WTC11 (cell line): ENCODE measurements at regions not wholly inside any gene's neighbourhood (a gene's known extent, or its start where the extent isn't known, plus 50 kb on each side); places are given as distances from the start of the nearest gene placed in this dataset.

Source experiments
- ATAC-seq: fragments of 200-7000 bp; cut with Tn5 transposase; 2 replicates; pipeline ENCODE4 v1.10.0; 2021; ENCODE audit warnings: mild to moderate bottlenecking, moderate library complexity
- CTCF ChIA-PET: fragments of 300-600 bp; sonication (Branson Sonifier 250); formaldehyde crosslinking; loops from one replicate; lab custom pipeline; 2021; ENCODE audit warnings: antibody characterized with exemption; lab: Charles Lee
- POLR2A ChIA-PET: fragments of 350-600 bp; sonication (Branson Sonifier 250); formaldehyde crosslinking; loops from one replicate; lab custom pipeline; 2021; ENCODE audit warnings: antibody characterized with exemption; lab: Charles Lee
- DNase-seq: peaks from one replicate; pipeline ENCODE4 v3.0.0; 2021; ENCODE audit warnings: low spot score
- H3K27ac Mint-ChIP-seq: 2 replicates; pipeline ENCODE4 v1.8.0; 2021; ENCODE audit warnings: mixed read lengths
- H3K27me3 Mint-ChIP-seq: 2 replicates; pipeline ENCODE4 v1.8.0; 2021; ENCODE audit warnings: low read depth, mild to moderate bottlenecking, moderate library complexity, mixed read lengths
- H3K36me3 Mint-ChIP-seq: 2 replicates; pipeline ENCODE4 v1.8.0; 2021; ENCODE audit warnings: mixed read lengths
- H3K4me1 Mint-ChIP-seq: 2 replicates; pipeline ENCODE4 v1.8.0; 2022; ENCODE audit warnings: mixed read lengths
- H3K4me3 Mint-ChIP-seq: 2 replicates; pipeline ENCODE4 v1.8.0; 2021; ENCODE audit warnings: mild to moderate bottlenecking, moderate library complexity, mixed read lengths
- H3K9me3 Mint-ChIP-seq: 2 replicates; pipeline ENCODE4 v1.8.0; 2021; ENCODE audit warnings: mixed read lengths
- ELF4 ChIP-seq: sonication (generic); formaldehyde crosslinking; IDR thresholded peaks from 2 replicates; pipeline ENCODE4 v1.8.1; 2022; ENCODE audit warnings: low read depth, mild to moderate bottlenecking, moderate library complexity, missing genetic modification reagents
- ETV6 ChIP-seq: sonication (generic); formaldehyde crosslinking; IDR thresholded peaks from 2 replicates; pipeline ENCODE4 v1.8.1; 2022; ENCODE audit warnings: mild to moderate bottlenecking, missing genetic modification reagents
- FOXJ3 ChIP-seq: sonication (generic); formaldehyde crosslinking; IDR thresholded peaks from 2 replicates; pipeline ENCODE4 v1.9.0; 2021; ENCODE audit warnings: missing genetic modification reagents, mild to moderate bottlenecking, borderline replicate concordance
- GRHL2 ChIP-seq: fragments of 250-450 bp; sonication (Bioruptor Pico); IDR thresholded peaks from 2 replicates; pipeline ENCODE4 v1.8.0; 2022; ENCODE audit warnings: mild to moderate bottlenecking, moderate library complexity; ENCODE audit not compliant: insufficient replicate concordance, severe bottlenecking
- JAZF1 ChIP-seq: fragments of 250-450 bp; sonication (Bioruptor Pico); IDR thresholded peaks from 2 replicates; pipeline ENCODE4 v1.9.0; 2021; ENCODE audit warnings: moderate library complexity, mild to moderate bottlenecking, inconsistent platforms
- RORB ChIP-seq: fragments of 250-450 bp; sonication (Bioruptor Pico); IDR thresholded peaks from 2 replicates; pipeline ENCODE4 v1.9.0; 2021; ENCODE audit warnings: mild to moderate bottlenecking
- SMAD3 ChIP-seq: sonication (generic); formaldehyde crosslinking; IDR thresholded peaks from 2 replicates; pipeline ENCODE4 v1.8.0; 2022; ENCODE audit warnings: missing genetic modification reagents, mild to moderate bottlenecking, borderline replicate concordance
- ZBTB21 ChIP-seq: sonication (generic); formaldehyde crosslinking; IDR thresholded peaks from 2 replicates; pipeline ENCODE4 v1.8.1; 2023; ENCODE audit warnings: mild to moderate bottlenecking, missing genetic modification reagents, borderline replicate concordance
- ZNF232 ChIP-seq: sonication (generic); formaldehyde crosslinking; IDR thresholded peaks from 2 replicates; pipeline ENCODE4 v1.8.0; 2022; ENCODE audit warnings: mild to moderate bottlenecking, missing genetic modification reagents
- TF ChIP-seq, protein P1 (sequence below): sonication (generic); formaldehyde crosslinking; IDR thresholded peaks from 2 replicates; pipeline ENCODE4 v1.8.1; 2023; ENCODE audit warnings: mild to moderate bottlenecking, missing genetic modification reagents, borderline replicate concordance
- TF ChIP-seq, protein P2 (sequence below): sonication (generic); formaldehyde crosslinking; IDR thresholded peaks from 2 replicates; pipeline ENCODE4 v1.8.0; 2023; ENCODE audit warnings: missing genetic modification reagents, mild to moderate bottlenecking, borderline replicate concordance
- TF ChIP-seq, protein P3 (sequence below): sonication (generic); formaldehyde crosslinking; IDR thresholded peaks from 2 replicates; pipeline ENCODE4 v1.8.1; 2023; ENCODE audit warnings: mild to moderate bottlenecking, moderate library complexity, missing genetic modification reagents
- TF ChIP-seq, protein P4 (sequence below): sonication (generic); formaldehyde crosslinking; IDR thresholded peaks from 2 replicates; pipeline ENCODE4 v1.8.0; 2022; ENCODE audit warnings: mild to moderate bottlenecking, missing genetic modification reagents

DNA sequence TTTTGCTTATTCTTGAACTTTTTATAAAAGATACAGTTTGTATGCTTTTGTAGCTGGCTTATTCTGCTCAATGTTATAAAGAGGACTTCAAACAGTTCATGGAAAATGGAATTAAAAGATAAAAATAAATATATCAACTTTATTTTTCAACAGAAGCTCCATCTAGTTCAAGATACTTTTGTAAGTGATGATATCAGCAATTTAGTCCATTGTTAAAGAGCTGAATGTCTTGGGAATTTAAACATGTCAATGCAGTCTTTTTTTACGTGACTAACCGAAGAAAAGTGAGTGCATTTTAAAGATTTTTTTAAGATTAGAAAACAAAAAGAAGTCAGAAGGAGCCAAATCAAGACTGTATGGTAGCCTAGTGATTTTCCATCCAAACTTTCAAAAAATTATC is 85.4 kb upstream of the CHST9 start (continued):
- TF ChIP-seq, protein P1, sequence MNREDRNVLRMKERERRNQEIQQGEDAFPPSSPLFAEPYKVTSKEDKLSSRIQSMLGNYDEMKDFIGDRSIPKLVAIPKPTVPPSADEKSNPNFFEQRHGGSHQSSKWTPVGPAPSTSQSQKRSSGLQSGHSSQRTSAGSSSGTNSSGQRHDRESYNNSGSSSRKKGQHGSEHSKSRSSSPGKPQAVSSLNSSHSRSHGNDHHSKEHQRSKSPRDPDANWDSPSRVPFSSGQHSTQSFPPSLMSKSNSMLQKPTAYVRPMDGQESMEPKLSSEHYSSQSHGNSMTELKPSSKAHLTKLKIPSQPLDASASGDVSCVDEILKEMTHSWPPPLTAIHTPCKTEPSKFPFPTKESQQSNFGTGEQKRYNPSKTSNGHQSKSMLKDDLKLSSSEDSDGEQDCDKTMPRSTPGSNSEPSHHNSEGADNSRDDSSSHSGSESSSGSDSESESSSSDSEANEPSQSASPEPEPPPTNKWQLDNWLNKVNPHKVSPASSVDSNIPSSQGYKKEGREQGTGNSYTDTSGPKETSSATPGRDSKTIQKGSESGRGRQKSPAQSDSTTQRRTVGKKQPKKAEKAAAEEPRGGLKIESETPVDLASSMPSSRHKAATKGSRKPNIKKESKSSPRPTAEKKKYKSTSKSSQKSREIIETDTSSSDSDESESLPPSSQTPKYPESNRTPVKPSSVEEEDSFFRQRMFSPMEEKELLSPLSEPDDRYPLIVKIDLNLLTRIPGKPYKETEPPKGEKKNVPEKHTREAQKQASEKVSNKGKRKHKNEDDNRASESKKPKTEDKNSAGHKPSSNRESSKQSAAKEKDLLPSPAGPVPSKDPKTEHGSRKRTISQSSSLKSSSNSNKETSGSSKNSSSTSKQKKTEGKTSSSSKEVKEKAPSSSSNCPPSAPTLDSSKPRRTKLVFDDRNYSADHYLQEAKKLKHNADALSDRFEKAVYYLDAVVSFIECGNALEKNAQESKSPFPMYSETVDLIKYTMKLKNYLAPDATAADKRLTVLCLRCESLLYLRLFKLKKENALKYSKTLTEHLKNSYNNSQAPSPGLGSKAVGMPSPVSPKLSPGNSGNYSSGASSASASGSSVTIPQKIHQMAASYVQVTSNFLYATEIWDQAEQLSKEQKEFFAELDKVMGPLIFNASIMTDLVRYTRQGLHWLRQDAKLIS (CRISPR knock-in tag) = no peak
- no peak for TF ChIP-seq ZBTB21

DNA sequence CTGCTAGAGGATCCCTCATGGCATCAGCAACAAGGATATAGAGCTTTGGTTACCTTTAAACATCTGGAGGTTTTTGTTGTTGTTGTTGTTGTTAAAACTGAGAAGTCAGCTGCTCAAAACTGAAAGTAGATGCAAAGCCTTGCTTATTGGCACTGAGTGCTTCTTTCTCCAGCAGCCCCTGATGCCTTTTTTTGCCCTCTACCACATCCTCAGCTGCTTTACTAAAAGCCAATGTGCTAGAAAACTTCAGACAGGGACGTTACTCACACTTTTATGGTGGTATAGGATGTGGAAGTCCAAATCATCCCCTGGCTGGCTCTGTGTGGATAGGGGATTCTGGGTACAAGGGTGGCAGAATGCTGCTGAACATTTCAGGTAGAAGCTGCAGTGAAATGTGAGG is 78.3 kb upstream of the CHST9 start:
- H3K4me1 Mint-ChIP-seq = no peaks in the 10 kb centered on the region
- no peak for DNase-seq
- no peak for ATAC-seq
- CTCF ChIA-PET = interaction anchor here (0.6 kb wide), 1 partner anchor 8 kb away, joined by 3 read pairs; no protein-coding TSS in a partner anchor
- no peak for TF ChIP-seq ETV6 (CRISPR knock-in tag)
- no peak for TF ChIP-seq SMAD3 (CRISPR knock-in tag)
- no peak for TF ChIP-seq RORB (CRISPR knock-in tag)
- no peak for TF ChIP-seq ZNF232 (CRISPR knock-in tag)
- TF ChIP-seq ELF4 (CRISPR knock-in tag) = no peak
- TF ChIP-seq, protein P2, sequence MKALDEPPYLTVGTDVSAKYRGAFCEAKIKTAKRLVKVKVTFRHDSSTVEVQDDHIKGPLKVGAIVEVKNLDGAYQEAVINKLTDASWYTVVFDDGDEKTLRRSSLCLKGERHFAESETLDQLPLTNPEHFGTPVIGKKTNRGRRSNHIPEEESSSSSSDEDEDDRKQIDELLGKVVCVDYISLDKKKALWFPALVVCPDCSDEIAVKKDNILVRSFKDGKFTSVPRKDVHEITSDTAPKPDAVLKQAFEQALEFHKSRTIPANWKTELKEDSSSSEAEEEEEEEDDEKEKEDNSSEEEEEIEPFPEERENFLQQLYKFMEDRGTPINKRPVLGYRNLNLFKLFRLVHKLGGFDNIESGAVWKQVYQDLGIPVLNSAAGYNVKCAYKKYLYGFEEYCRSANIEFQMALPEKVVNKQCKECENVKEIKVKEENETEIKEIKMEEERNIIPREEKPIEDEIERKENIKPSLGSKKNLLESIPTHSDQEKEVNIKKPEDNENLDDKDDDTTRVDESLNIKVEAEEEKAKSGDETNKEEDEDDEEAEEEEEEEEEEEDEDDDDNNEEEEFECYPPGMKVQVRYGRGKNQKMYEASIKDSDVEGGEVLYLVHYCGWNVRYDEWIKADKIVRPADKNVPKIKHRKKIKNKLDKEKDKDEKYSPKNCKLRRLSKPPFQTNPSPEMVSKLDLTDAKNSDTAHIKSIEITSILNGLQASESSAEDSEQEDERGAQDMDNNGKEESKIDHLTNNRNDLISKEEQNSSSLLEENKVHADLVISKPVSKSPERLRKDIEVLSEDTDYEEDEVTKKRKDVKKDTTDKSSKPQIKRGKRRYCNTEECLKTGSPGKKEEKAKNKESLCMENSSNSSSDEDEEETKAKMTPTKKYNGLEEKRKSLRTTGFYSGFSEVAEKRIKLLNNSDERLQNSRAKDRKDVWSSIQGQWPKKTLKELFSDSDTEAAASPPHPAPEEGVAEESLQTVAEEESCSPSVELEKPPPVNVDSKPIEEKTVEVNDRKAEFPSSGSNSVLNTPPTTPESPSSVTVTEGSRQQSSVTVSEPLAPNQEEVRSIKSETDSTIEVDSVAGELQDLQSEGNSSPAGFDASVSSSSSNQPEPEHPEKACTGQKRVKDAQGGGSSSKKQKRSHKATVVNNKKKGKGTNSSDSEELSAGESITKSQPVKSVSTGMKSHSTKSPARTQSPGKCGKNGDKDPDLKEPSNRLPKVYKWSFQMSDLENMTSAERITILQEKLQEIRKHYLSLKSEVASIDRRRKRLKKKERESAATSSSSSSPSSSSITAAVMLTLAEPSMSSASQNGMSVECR = no peak
- TF ChIP-seq, protein P3, sequence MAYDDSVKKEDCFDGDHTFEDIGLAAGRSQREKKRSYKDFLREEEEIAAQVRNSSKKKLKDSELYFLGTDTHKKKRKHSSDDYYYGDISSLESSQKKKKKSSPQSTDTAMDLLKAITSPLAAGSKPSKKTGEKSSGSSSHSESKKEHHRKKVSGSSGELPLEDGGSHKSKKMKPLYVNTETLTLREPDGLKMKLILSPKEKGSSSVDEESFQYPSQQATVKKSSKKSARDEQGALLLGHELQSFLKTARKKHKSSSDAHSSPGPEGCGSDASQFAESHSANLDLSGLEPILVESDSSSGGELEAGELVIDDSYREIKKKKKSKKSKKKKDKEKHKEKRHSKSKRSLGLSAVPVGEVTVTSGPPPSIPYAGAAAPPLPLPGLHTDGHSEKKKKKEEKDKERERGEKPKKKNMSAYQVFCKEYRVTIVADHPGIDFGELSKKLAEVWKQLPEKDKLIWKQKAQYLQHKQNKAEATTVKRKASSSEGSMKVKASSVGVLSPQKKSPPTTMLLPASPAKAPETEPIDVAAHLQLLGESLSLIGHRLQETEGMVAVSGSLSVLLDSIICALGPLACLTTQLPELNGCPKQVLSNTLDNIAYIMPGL (CRISPR knock-in tag) = no peak
- TF ChIP-seq JAZF1 (CRISPR knock-in tag) = no peak
- TF ChIP-seq, protein P4, sequence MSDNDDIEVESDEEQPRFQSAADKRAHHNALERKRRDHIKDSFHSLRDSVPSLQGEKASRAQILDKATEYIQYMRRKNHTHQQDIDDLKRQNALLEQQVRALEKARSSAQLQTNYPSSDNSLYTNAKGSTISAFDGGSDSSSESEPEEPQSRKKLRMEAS = no peak
- TF ChIP-seq GRHL2 (CRISPR knock-in tag) = no peak
- TF ChIP-seq FOXJ3 (CRISPR knock-in tag) = no peak
- TF ChIP-seq, all 79 proteins: peak for 0
- Mint-ChIP-seq H3K4me3 (no peak overlapping the region), H3K36me3 (peaks cover 28% of the 10 kb centered on the region), H3K27me3 (no peaks in the 10 kb centered on the region; the same call in 1 of the 2 replicates), H3K9me3 (peaks cover 59% of the 10 kb centered on the region), H3K27ac (no peak overlapping the region)
- POLR2A ChIA-PET = no interaction called here
